HG03097 (cell line): ENCODE measurements at regions not wholly inside any gene's neighbourhood (a gene's known extent, or its start where the extent isn't known, plus 50 kb on each side); places are given as distances from the start of the nearest gene placed in this dataset.

Experiments used
- ATAC-seq: cut with Tn5 transposase; IDR thresholded peaks from one replicate; pipeline ENCODE4 v1.9.1; 2021; ENCODE audit not compliant: unreplicated experiment, low FRiP score

DNA sequence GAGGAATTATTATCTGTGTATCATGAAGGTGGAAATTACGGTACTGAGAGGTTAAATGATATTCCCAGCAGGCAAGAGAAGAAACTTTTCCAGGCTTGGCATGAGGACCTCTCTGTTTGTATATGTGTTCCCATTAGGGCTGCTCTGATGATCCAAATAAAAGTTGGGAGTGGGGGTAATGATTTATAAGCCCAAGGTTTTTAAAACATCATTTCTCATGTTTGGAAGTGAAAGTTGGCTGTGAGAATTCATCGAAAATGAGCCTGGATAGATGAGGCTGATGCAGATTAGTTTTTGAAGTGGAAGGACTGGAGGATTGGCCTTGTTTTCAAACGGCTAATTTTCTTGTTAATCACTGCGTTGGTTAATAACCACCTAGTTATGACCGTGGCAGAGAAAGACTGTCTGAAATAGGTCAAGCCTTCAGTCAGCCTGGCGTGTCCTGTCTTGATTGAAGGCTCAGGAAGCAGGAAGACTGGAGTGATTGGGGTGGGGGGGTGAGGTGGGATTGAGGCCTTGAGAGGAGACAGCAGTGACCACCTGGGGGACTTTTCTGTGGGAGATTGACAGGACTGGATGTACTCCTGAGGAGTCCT lies 391.0 kb upstream of the WWC1 start:
- ATAC-seq, result no peak

DNA sequence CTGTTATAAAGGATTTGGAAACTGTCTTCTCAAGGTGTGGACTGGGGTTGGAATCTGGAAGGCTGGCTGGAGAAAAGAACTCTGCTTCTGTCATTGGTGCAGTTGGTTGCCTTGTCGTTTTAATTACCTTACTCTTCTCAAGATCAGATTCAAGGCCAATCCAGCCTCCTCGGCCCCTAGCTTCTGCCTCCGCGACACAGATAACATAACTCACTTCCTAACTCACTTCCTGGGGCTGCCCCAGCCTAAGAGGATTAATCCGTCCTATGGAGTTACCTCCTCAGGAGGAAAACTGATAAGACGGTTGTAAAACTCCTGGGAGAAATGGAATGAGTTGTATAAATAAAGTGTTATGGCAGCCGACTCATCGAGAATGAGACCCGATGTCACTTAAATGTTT lies 389.1 kb upstream of the WWC1 start:
- ATAC-seq, result no peak

DNA sequence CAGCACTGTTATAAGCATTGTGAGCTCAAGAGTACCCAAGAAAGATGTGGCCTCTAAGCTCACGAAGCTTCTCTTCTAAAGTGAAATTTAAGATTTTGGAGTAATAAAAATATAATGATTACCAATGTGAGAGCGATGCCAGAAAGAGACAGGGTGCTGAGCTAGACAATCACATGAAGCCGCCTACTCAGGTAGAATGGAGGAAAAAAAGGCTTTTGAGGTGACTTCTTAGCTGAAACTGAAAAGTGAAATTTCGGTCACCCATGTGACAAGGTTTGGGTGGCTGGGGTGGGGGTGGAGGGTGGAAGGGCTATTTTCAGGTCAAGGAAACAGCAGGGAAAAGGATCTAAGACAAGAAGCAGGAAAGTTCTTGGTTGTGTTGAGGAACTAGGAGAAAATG lies 388.2 kb upstream of the WWC1 start:
- no peak for ATAC-seq

DNA sequence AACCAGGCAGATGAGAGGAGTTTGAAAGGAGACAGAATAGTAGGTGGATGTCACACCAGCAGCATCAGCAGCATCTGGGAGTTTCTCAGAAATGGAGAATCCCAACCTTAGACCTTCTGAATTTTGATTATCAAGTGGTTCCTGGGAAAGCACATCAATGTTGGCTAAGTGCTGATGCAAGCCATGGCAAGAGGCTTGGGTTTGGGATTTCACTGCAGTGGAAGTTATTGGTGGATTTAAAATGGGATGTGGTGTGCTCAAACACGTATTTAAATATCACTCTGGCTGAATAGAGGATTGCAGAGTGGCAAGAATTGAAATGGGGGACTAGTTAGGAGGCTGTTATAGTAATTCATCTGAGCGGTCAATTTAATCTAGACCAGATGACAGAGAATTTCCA lies 387.8 kb upstream of the WWC1 start:
- no peak for ATAC-seq

DNA sequence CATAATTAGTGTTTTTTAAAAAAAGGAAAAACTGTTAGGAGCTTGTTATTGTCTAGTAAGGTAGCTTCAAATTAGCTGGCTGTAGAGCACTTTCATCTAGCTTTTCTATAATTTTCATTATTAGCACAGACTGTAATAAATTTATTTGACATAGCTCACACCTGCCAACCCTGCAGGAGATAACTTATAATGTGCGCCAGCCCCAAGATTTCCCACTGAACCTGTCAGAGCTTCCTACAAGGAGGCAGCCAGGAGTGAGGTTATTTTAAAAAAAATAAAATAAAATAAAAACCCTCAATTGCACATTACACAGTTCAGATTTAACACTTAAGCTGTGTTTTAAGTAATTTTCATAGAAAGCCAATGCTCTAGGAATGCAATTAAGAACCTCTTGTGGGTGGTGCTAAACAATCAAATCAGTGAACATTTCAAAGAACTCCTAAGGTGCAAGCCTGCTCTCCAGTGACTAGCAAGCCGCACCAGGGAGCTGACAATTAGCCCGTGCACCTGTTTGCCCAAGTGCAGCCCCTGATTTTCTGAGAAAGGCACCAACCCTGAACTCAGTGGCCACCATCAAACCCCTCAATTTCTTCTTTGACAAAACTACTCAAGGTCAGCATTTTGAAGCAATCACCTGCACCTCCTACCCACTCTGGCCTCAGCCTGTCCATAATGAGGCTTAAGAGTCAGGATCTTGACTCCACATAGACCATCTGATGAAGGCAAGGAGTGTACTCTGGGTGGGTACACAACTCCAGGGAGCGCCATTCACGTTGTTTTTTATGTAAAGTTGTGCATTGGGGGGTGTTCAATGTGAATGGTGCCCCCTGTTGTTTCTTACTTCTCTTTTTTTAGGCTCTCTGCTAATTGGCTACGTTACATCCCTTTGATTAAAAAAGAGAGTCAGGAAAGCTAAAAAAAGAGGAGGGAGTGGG lies 385.3 kb upstream of the WWC1 start:
- no peak for ATAC-seq

DNA sequence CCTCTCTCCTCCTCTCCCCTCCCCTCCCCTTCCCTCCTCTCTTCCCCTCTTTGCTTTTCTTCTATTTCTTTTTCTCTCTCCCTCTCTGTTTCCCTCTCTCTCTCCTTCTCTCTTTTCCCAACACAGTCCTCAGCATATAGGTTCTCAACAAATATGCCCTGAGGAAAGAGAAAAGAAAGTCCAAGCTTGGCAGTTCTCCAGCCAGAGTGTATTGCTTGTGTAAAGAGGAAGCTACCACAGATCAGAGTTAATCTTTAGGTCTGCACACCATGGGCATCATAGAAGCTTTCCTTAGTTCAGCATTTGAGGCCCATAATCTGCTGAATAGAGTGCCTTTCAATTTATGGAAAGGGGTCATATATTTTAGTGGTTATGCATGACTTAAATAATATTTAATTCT lies 382.8 kb upstream of the WWC1 start:
- ATAC-seq, result no peak

DNA sequence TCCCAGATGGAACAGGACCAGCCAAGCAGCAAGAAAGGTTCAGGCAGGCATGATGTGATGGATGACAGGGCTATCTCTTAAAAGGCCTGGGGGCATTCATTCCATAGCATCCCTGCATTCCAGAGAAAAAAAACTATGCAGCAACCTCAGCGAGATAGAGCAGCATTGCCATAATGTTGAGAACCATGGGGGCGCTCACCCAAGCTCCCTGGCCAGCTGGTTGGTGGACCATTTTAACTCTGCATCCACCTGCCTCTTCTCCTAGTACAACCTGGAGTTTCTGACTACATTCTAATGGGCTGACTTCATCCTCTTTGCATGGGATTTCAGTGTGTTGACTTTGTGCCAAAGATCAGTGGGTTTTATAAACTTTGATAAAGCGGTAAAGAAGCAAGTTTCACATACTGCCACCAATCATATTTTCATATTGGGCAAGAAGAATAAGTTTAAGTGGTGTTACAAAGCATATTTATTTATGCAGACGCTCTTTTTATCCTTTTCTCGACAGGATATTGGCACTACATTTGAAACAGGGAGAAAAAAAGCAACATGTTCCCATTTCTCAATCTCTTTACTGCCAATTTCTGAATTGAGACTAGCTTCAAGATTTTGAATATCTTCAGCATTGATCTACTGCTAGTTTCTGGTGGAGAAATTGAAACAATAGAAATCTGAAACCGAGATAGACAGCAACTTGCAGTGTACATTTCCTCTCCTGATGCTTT lies 378.3 kb upstream of the WWC1 start:
- no peak for ATAC-seq

DNA sequence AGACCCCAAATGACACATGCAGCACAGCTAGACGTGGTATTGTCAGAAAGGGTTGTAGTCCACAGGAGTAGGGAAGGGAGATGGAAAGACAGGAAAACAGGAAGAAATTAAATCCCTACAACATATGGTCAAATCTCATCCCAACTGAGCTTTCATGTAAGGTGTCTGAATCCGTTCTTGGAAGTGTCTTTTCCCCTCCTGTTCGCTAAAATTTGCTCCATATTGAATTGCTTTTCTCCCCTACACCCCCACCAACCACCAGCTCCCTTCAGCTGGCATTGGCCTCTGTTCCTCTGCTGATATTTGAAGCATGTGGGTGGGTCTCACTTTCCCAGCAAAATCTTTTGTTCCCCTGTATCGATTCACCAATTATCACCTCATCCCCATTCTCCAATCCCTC lies 376.2 kb upstream of the WWC1 start:
- no peak for ATAC-seq

DNA sequence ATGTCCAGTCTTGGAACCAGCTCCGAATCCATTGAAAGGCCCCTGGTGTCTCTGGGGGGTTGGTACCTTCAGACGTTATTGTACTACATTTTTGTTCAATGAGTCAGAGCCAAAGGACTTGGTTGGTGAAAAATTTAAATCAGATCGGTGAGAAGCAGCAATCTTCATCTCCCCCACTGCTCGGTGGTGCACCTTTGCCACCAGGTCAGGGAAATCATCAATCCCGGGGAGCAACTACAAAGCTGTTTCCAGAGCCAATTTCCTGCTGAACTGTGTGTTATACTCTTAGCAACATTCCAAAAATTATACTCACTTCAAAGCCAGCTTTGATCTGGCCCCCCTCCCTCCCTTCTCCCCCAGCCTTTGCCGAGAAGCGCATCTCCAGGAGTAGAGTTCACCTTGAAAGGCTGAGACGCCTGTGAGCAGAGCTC lies 375.2 kb upstream of the WWC1 start:
- ATAC-seq, result no peak

DNA sequence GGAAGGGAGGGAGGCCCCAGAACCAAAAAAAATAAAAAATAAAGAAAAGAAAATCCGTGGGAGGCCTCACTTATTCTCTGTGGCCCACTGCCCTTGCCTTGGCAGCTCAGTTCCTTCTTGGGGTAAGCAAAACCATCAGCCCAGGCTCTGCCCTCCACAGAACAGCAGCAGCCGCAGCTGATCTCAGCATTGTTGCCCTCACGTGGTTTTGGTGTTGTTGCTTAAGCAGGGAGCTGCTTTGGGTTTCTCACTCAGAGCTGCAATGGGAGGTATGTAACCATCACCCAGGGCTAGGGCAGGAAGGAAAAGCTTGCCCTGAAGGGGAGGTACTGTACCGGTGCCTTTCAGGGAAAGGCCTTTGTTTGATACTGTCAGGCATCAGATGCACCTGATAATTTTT lies 374.7 kb upstream of the WWC1 start:
- no peak for ATAC-seq

DNA sequence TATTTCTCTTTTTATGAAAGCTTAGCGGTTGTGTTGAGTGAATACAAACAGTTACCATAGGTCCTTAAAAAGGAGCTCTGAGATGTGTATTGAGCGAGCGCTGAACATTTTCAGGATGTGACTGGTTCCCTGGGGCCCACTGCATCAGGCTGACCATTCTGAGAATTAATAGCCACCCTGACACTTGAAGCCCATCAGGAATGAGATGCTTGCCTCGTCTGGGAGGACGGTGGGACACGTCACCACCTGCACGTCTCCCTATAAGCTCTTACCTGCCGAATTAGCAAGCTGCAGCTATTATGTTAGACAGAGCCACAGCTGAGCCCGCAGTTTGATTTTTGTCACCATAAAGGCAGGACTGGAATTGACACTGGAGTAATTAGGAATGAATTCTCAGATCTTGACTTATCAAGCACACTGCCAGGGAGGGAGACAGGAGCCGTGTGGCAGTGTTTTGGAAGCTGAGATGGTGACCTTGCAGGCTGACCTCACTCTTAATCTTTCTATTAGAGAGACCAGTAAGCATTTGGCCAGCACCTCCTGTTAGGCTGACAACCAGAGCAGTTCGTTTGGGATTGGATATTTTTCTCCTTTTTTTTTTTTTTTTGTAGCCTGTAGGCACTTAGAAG lies 373.1 kb upstream of the WWC1 start:
- ATAC-seq, result no peak

DNA sequence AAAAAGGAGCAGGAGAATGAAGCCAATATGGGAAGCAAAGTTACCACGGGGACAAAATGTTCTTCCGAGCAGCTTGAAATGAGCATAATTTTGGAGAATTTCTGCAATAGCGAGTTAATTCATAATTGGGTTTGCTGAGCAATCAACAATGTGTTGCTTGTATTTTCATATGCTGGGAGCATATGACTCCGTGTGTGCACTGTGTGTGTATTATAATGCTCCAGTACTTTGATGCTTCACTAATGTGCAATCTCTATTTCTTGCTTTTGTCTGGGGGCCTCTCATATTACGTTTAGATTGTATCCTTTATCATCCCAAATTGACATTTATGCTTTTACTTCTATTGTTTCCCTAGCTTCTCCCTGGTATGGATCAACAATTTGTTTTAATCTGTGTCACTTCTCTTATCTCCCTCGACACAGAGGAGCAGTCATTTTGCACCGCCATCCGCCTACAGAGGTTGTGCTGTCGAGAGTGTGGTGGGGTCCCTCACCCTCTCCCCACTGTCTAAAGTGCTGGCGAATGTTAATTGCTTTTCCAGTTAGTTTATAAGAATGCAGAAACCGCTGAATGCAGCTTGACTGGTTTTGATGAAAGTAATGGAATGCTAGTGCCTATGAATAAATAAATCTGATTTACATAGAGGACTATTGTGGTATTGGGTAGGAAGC lies 372.5 kb upstream of the WWC1 start:
- no peak for ATAC-seq

DNA sequence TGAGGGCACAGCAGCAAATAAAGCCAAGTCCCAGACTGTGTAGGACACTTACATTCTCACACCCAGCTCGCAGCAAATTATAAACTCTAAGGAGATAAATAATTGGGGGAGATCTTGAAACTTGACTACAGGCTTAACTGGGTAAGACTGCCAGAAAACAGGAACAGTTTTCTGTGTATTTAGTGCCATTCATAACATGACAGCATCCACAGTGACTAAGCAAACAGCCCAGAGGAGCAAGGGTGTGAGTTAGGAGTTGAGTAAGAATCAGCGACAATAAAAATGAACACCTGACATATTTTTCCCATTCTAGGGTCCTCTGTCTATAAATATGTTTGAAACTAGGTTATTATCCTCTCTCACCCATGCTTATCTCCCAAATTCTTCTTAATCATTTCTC lies 370.9 kb upstream of the WWC1 start:
- ATAC-seq, result no peak

DNA sequence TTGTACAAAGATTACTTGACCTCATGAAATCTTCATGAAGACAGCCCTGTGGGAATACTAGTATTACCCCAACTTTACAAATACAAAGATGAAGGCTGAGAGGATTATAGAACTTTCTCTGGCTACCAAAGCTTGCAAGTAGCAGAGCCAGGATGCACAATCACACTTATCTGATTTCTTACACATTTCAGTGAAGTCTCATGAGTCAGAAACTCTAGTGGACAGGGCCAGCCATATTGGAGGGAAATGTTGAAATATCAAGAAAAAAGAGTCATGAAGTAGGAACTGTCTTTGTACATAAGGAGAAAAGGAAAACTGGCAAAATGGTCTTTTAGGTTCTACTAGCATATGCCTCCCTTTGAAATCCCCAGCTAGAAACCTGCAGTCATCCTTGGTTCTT lies 369.6 kb upstream of the WWC1 start:
- no peak for ATAC-seq

DNA sequence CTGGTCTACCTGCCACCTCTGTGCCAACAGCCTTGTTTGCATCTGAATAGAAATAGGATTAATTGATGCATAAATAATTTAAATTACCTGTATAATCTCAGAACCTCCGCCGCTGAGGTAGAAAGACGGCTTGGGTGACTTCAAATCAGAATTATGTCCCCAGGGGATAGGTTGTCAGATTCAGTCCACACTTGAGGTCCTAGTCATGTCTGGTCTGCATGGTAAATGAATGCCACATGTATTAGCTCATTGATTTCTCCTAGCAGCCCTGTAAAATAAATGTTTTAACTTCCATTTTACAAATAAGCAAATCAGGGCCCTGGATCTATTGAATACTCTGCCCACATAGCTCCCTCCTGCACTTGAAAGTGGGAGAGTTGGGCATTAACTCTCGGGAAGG lies 368.0 kb upstream of the WWC1 start:
- no peak for ATAC-seq

DNA sequence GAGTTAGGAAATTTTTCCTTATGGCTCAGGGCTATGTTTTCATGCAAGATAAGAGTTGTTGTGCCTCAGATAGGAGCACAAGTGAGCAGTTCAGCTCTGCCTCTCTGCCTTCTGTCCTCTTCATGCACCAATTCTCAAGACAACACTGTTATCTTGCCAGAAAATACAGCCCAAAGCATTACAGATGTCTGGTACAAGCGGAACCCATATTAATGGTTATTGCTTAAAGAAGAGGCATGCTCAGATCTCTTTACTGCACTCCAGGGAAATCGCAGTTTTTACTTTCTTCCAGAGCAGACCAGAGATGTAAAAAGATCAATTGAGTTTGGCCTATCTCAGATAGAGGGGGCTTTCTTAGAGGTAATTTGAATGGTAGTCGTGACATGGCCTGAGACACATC lies 361.6 kb upstream of the WWC1 start:
- ATAC-seq, result no peak

DNA sequence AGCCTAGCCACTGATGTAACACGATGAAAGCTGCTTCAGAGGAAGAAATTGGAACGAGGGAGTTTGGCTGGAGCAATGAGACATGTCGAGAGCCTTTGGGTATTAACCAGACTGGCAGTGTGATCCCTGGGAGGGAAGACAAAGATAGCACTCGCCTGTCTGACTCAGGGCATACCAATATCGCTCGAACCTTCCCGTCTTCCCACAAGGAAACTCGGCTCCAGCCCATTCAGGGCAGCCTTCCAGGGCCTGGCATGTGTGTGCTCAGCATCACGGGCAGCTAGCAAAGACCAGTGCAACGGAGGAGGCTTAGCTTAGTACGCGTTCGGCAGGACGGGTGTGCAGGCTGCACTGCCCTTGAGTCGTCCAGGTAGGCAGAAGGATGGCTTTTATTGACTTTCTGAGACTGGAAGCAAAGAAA lies 356.9 kb upstream of the WWC1 start:
- ATAC-seq, result no peak

DNA sequence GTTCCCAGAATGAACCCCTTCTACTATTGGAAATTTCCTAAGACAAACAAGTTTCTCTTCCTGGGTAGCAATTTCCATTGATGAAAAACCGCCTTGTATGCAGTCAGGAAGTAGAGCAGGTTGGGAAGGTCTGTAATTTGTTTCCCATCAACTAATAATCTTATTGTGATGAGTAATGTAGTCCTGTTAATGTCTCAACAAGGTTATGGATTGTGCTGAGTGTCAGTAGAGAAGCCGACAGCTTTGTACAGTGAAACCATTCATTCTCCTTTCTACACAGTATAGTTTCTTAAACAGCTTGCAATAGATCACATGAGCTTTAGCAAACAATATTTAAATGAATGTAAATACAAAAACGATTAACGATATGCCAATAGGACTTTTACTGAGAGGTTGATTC lies 355.4 kb upstream of the WWC1 start:
- no peak for ATAC-seq

DNA sequence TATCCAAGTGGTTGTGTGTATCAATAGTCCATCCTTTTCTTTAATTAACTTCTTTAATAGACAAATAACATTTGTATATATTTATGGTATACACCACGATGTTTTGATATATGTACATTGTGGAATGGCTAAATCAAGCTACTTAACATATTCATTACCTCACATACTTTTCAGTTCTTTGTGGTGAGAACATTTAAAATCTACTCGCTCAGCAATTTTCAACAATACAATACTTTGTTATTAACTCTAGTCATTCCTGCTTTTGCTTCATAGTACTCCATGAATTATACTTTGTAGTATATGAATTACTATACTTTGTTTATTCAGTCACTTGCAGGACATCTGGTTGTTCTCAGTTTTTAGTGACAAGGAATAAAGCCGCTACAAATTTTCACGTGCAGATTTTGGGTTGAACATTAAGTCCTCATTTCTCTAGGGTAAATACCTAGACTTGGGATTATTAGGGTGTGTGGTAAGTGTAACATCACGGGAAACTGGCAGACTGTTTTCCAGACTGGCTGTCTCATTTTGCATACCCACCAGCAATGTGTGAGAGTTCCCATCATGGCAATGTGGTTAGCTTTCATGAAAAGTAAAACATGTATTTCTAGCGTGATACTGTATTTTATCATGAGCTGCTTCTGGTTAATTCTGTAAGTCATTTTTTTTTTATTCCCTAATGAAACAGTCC lies 354.4 kb upstream of the WWC1 start:
- ATAC-seq, result no peak

DNA sequence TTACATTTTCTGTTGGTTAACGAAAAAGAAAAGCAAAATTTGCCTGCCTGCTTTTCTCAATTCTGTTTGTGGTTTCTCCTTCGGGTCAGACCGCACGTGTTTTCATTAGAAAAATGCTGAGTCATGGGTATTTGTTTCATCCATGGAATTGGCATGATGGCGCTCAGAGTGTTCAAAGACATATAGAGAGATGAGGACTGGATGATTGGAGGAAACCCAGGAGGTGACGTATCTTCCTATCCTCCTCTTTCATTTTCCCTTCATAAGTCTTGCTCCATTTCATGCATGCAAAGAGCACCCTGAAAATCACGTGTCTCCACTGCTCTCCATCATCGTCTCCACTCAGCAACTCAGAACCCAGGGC lies 353.8 kb upstream of the WWC1 start:
- no peak for ATAC-seq
